Ectodermal cell (in vitro differentiated cells): ENCODE measurements at regions not wholly inside any gene's neighbourhood (a gene's known extent, or its start where the extent isn't known, plus 50 kb on each side); places are given as distances from the start of the nearest gene placed in this dataset.

Experiments used
- H3K27ac ChIP-seq: 2 replicates; pipeline ENCODE4 v1.7.0; 2013; ENCODE audit warnings: mild to moderate bottlenecking, low read depth, low read length; ENCODE audit not compliant: insufficient read depth, poor library complexity, severe bottlenecking
- H3K27me3 ChIP-seq: 2 replicates; pipeline ENCODE4 v1.7.0; 2013; ENCODE audit warnings: mild to moderate bottlenecking, low read length; ENCODE audit not compliant: insufficient read depth, control insufficient read depth, poor library complexity, severe bottlenecking
- H3K36me3 ChIP-seq: one replicate; pipeline ENCODE4 v1.7.0; 2013; ENCODE audit warnings: low read length; ENCODE audit not compliant: control insufficient read depth, insufficient read depth
- H3K4me1 ChIP-seq: one replicate; pipeline ENCODE4 v1.7.0; 2013; ENCODE audit warnings: low read length; ENCODE audit not compliant: control insufficient read depth, insufficient read depth
- H3K4me3 ChIP-seq: 2 replicates; pipeline ENCODE4 v1.7.0; 2013; ENCODE audit warnings: low read depth, low read length, control low read depth; ENCODE audit not compliant: insufficient read depth
- H3K9me3 ChIP-seq: 2 replicates; pipeline ENCODE4 v1.7.0; 2013; ENCODE audit warnings: mild to moderate bottlenecking, low read length, moderate library complexity; ENCODE audit not compliant: control insufficient read depth
- WGBS, 2 experiments: methylation state at CpG; one replicate each; pipeline ENCODE4 v1.1.7; 2013; ENCODE audit warnings: missing lambda C conversion rate in 2 of 2; 5-methylcytosine and 5-hydroxymethylcytosine counted together

DNA sequence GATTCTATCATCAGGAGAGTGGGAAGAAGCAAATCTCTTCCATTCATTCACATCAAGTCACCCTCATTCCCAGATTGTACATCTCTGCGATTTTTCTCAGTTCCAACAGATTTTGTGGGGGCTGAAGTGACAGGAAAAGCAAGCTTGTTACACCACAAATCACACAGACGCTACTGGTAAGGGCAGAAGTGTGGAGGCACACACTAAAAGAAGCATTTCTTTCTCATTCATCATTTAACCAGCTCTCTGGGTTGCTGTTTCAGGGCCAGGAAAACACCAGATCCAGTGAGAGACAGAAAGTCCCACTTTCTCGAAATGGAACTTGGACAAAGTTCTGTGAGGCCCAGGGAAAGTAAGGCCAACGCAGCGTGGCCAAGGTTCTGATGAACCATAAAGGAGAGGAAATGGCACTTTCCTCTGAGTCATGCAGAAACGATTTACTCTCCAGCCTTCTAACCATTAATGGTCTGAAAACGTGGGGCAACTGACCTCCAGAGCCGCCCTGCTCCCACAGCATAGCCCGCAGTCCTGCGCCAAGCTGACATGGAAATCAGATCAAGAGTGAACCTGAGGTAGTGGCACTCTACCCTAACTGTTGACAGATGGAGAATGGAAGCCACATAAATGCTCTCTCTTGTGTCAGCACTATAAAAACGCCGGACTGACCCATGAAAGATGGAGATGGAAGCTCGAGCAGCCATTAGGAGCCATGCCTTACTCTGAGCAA is 191.0 kb downstream of the C1D start:
- WGBS, 2 experiments, result 89% methylated on average over 13 of the region's 13 CpGs
- no peak overlapping the region for H3K27ac ChIP-seq
- no peaks in the 10 kb centered on the region for H3K4me1 ChIP-seq
- H3K4me3 ChIP-seq, result no peak overlapping the region
- no peaks in the 10 kb centered on the region for H3K27me3 ChIP-seq
- no peaks in the 10 kb centered on the region for H3K9me3 ChIP-seq
- no peaks in the 10 kb centered on the region for H3K36me3 ChIP-seq

DNA sequence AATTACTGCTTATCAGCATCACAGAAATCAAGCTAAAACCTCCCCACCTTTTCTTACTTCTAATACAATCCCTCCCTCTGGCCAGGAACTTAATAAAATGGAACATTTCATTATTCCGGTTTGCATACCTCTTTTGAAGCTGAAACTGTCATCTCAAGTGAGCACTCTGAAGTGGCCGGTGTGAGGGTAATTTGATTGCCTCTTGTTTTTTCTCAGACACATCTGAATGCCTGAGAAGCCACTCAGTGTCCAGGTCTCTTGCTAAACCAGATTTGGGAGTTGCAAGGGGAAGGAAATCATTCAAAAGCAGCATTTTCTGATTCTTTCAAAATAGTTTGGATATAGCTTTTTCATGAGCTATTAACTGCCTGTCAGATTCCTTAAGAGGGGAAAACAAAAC is 190.3 kb downstream of the C1D start:
- Histone ChIP-seq H3K9me3 (no peaks in the 10 kb centered on the region), H3K27me3 (no peaks in the 10 kb centered on the region), H3K4me3 (no peak overlapping the region), H3K27ac (no peak overlapping the region), H3K4me1 (no peaks in the 10 kb centered on the region), H3K36me3 (no peaks in the 10 kb centered on the region)
- 91 to 92% methylated on average over 2 of the region's 2 CpGs for WGBS, 2 experiments

- H3K27ac ChIP-seq, result no peak overlapping the region
- H3K4me1 ChIP-seq, result no peaks in the 10 kb centered on the region
- no peaks in the 10 kb centered on the region for H3K27me3 ChIP-seq
- WGBS, 2 experiments, result 95 to 100% methylated on average over 2 to 3 of the region's 3 CpGs
- no peaks in the 10 kb centered on the region for H3K36me3 ChIP-seq
- H3K4me3 ChIP-seq, result no peak overlapping the region
- H3K9me3 ChIP-seq, result no peaks in the 10 kb centered on the region
Measured at GRCh38 chr2:67873916-67874315, 188.9 kb downstream of the C1D start.

DNA sequence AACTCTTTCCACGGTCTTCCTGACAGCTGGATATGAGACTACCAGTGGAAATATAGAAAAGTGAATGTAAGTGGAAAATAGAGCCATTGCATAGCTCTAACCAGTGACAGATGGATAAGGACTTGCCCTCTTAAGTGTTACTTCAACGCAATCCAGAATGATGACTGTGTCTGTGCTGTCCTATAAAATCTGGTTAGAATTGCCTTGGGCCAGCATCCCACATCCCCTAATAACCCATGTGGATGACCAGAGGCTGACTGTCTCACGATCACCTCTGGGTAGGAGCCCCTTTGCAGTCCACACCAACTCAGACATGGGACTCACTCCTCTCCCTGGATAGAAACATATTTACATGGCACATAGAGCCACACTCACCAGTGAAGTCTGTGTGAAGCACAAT is 186.6 kb downstream of the C1D start:
- Histone ChIP-seq H3K9me3 (no peaks in the 10 kb centered on the region), H3K27me3 (no peaks in the 10 kb centered on the region), H3K4me3 (no peak overlapping the region), H3K36me3 (no peaks in the 10 kb centered on the region), H3K27ac (no peak overlapping the region), H3K4me1 (peaks cover 6% of the 10 kb centered on the region)
- WGBS, 2 experiments, result 91 to 96% methylated on average over 3 of the region's 3 CpGs

DNA sequence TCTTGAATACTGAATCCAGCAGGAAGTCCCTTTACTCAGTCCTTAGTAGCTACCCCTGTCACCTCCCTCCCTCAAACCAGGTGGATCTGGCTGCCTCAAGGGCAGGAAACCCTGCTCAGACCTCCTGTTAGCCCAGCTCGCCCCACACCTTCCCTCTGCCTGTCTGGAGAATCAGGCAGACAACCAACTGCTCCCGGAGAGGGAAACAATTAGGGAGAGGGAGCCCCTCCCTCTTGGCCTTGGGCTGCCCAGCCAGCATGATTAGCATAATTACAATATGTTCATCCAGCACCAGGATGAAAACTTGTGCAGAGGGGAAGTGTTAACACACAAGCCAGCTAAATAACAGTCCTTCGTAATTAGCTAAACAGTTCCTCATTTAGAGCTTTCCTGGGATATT is 185.5 kb downstream of the C1D start:
- Histone ChIP-seq H3K4me1 (peaks cover 6% of the 10 kb centered on the region), H3K9me3 (no peaks in the 10 kb centered on the region), H3K27ac (no peak overlapping the region), H3K27me3 (no peaks in the 10 kb centered on the region), H3K4me3 (no peak overlapping the region), H3K36me3 (no peaks in the 10 kb centered on the region)
- 64 to 78% methylated on average over 2 to 3 of the region's 3 CpGs for WGBS, 2 experiments

DNA sequence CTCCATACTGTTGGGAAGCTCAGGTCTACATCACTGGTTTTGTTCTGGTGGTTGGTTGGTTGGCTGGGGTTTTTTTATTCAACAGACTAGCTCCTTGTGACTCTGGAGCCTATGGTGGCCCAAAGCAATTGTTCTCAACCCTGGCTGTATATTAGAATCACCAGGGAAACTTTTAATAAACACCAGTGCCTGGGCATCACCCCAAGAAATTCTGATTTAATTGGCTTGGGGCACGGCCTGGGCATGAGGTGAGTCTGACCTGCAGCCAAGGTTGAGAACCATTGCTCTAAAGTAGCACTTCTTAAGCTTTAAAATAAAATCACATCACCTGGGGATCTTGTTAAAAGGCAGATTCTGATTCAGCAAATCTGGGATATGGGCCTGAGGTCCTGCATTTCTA is 184.1 kb downstream of the C1D start:
- Histone ChIP-seq H3K36me3 (no peaks in the 10 kb centered on the region), H3K4me1 (peaks cover 6% of the 10 kb centered on the region), H3K27me3 (no peaks in the 10 kb centered on the region), H3K27ac (no peak overlapping the region), H3K9me3 (no peaks in the 10 kb centered on the region), H3K4me3 (no peak overlapping the region)
- WGBS, 2 experiments, result 90 to 93% methylated on average over 1 of the region's 1 CpG

DNA sequence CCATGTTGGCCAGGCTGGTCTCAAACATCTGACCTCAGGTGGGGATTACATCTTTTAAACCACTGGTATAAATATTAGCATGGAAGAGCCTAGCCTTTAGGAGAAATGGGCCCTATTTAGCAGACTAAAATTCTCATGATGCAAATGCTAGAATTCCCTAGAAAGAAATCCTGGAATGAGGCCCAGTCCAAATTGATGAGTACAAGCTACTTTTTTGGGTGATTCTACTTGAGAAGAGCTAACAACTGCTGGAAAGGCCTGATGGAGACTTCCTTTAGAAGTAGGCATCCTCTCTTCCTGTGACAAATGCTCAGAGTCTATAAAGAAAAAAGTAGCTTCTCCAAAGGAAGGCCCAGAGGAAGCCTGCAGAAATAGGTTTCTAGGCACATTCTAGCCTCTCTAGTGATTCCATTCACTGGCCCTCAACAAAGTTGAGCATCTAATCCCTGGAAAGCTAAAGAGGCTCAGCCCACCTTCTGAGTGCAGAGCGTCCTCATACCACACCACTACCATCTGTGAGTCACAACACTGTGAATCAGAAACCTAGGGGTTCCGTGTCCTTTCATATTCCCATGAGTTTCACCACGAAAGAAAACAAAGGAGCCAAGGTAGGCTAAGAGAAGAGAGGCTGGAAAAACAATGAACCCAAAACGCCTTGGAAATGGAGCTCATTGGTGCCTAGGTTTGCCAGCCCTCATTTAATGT is 183.1 kb downstream of the C1D start:
- Histone ChIP-seq H3K4me3 (no peak overlapping the region), H3K4me1 (peaks cover 6% of the 10 kb centered on the region), H3K36me3 (no peaks in the 10 kb centered on the region), H3K27me3 (no peaks in the 10 kb centered on the region), H3K27ac (no peak overlapping the region), H3K9me3 (no peaks in the 10 kb centered on the region)
- WGBS, 2 experiments, result 72 to 79% methylated on average over 4 of the region's 4 CpGs

GRCh38 chr2:67880291-67880761 is 182.5 kb downstream of the C1D start:
- Histone ChIP-seq H3K9me3 (no peaks in the 10 kb centered on the region), H3K36me3 (no peaks in the 10 kb centered on the region), H3K4me3 (no peak overlapping the region), H3K27me3 (no peaks in the 10 kb centered on the region), H3K27ac (no peak overlapping the region), H3K4me1 (peaks cover 6% of the 10 kb centered on the region)
- 76 to 78% methylated on average over 10 of the region's 10 CpGs for WGBS, 2 experiments

GRCh38 chr2:67881816-67882215 is 181.0 kb downstream of the C1D start:
- Histone ChIP-seq H3K4me1 (peaks cover 6% of the 10 kb centered on the region), H3K4me3 (no peak overlapping the region), H3K36me3 (no peaks in the 10 kb centered on the region), H3K27me3 (no peaks in the 10 kb centered on the region), H3K9me3 (no peaks in the 10 kb centered on the region), H3K27ac (no peak overlapping the region)
- 93 to 94% methylated on average over 4 of the region's 4 CpGs for WGBS, 2 experiments

GRCh38 chr2:67883316-67884087 is 179.3 kb downstream of the C1D start:
- no peaks in the 10 kb centered on the region for H3K9me3 ChIP-seq
- H3K27me3 ChIP-seq, result no peaks in the 10 kb centered on the region
- no peak overlapping the region for H3K27ac ChIP-seq
- WGBS, 2 experiments, result 91 to 96% methylated on average over 3 of the region's 3 CpGs
- no peaks in the 10 kb centered on the region for H3K36me3 ChIP-seq
- H3K4me3 ChIP-seq, result no peak overlapping the region
- H3K4me1 ChIP-seq, result peaks cover 6% of the 10 kb centered on the region
